DOHH2 (cell line): ENCODE measurements at regions not wholly inside any gene's neighbourhood (a gene's known extent, or its start where the extent isn't known, plus 50 kb on each side); places are given as distances from the start of the nearest gene placed in this dataset.

Experiments used
- H3F3A ChIP-seq: fragments of 200-600 bp; sonication (generic), shearing (Covaris generic); 2 replicates; pipeline ENCODE4 v1.6.0; 2016; ENCODE audit warnings: antibody characterized with exemption, mild to moderate bottlenecking; ENCODE audit not compliant: control insufficient read depth, insufficient read depth
- H3K27ac ChIP-seq: fragments of 200-600 bp; sonication (generic); 2 replicates; pipeline ENCODE4 v1.5.1; 2014; ENCODE audit warnings: low read depth, mild to moderate bottlenecking, low read length, moderate library complexity
- H3K27me3 ChIP-seq: fragments of 200-600 bp; sonication (generic); 2 replicates; pipeline ENCODE4 v1.6.1; 2014; ENCODE audit warnings: mild to moderate bottlenecking, low read length, mixed read lengths; ENCODE audit not compliant: control insufficient read depth
- H3K36me3 ChIP-seq: fragments of 200-600 bp; sonication (generic); 2 replicates; pipeline ENCODE4 v1.6.1; 2014; ENCODE audit warnings: mild to moderate bottlenecking, low read length, moderate library complexity, mixed read lengths; ENCODE audit not compliant: control insufficient read depth
- H3K4me1 ChIP-seq: fragments of 200-600 bp; sonication (generic); 2 replicates; pipeline ENCODE4 v1.6.1; 2014; ENCODE audit warnings: mild to moderate bottlenecking, low read length, mixed read lengths; ENCODE audit not compliant: control insufficient read depth
- H3K4me2 ChIP-seq: fragments of 200-600 bp; sonication (generic); 2 replicates; pipeline ENCODE4 v1.6.0; 2014; ENCODE audit warnings: mild to moderate bottlenecking, low read length, moderate library complexity
- H3K4me3 ChIP-seq: fragments of 200-600 bp; sonication (generic); 2 replicates; pipeline ENCODE4 v1.5.1; 2014; ENCODE audit warnings: mild to moderate bottlenecking, low read length, mixed read lengths
- H3K79me2 ChIP-seq: fragments of 200-600 bp; sonication (generic); 2 replicates; pipeline ENCODE4 v1.6.1; 2014; ENCODE audit warnings: mild to moderate bottlenecking, low read length, mixed read lengths; ENCODE audit not compliant: control insufficient read depth
- H3K9me2 ChIP-seq: fragments of 200-600 bp; sonication (generic); replicated peaks from 2 replicates; pipeline ENCODE4 v1.6.1; 2014; ENCODE audit warnings: mild to moderate bottlenecking, low read length, mixed read lengths; ENCODE audit not compliant: control insufficient read depth
- H3K9me3 ChIP-seq: fragments of 200-600 bp; sonication (generic); 2 replicates; pipeline ENCODE4 v1.6.1; 2014; ENCODE audit warnings: antibody characterized with exemption, low read length, mixed read lengths; ENCODE audit not compliant: control insufficient read depth, insufficient read depth
- H4K20me1 ChIP-seq: fragments of 200-600 bp; sonication (generic); 2 replicates; pipeline ENCODE4 v1.6.0; 2014; ENCODE audit warnings: low read depth, mild to moderate bottlenecking, antibody characterized with exemption, low read length, moderate library complexity; ENCODE audit not compliant: control insufficient read depth, insufficient read depth
- CTCF ChIP-seq: fragments of 200-600 bp; sonication (generic); IDR thresholded peaks from one replicate; pipeline ENCODE4 v1.5.1; 2014; ENCODE audit warnings: antibody characterized with exemption, mild to moderate bottlenecking, low read depth, low read length; ENCODE audit not compliant: poor library complexity, severe bottlenecking
- EZH2phosphoT487 ChIP-seq: fragments of 200-600 bp; sonication (generic); IDR thresholded peaks from 2 replicates; pipeline ENCODE4 v1.6.1; 2017; ENCODE audit warnings: borderline replicate concordance, mild to moderate bottlenecking, antibody characterized with exemption, low read length, moderate library complexity, mixed read lengths

- Histone ChIP-seq H3K4me2 (no peak overlapping the region), H3K4me1 (no peaks in the 10 kb centered on the region), H3K4me3 (no peak overlapping the region), H3K27me3 (no peaks in the 10 kb centered on the region), H4K20me1 (no peaks in the 10 kb centered on the region), H3K9me3 (no peaks in the 10 kb centered on the region), H3K36me3 (no peaks in the 10 kb centered on the region), H3K27ac (no peak overlapping the region), H3K9me2 (no peaks in the 10 kb centered on the region), H3F3A (no peaks in the 10 kb centered on the region), H3K79me2 (no peaks in the 10 kb centered on the region)
- TF ChIP-seq CTCF: no peak
These were observed 230.0 kb upstream of the HABP2 start for GRCh38 chr10:113322843-113323242.

GRCh38 chr10:113323985-113324384 is 228.9 kb upstream of the HABP2 start:
- no peaks in the 10 kb centered on the region for H3K36me3 ChIP-seq
- no peaks in the 10 kb centered on the region for H4K20me1 ChIP-seq
- TF ChIP-seq EZH2phosphoT487 (no peak), CTCF (no peak)
- H3K27me3 ChIP-seq: no peaks in the 10 kb centered on the region
- no peaks in the 10 kb centered on the region for H3K4me1 ChIP-seq
- H3K79me2 ChIP-seq: no peaks in the 10 kb centered on the region
- no peak overlapping the region for H3K27ac ChIP-seq
- no peaks in the 10 kb centered on the region for H3K9me2 ChIP-seq
- no peaks in the 10 kb centered on the region for H3K9me3 ChIP-seq
- no peak overlapping the region for H3K4me3 ChIP-seq
- H3K4me2 ChIP-seq: no peak overlapping the region
- H3F3A ChIP-seq: no peaks in the 10 kb centered on the region

GRCh38 chr10:113326160-113327111 is 226.4 kb upstream of the HABP2 start:
- H3K9me2 ChIP-seq: no peaks in the 10 kb centered on the region
- H3K36me3 ChIP-seq: no peaks in the 10 kb centered on the region
- no peak overlapping the region for H3K27ac ChIP-seq
- no peaks in the 10 kb centered on the region for H3F3A ChIP-seq
- no peaks in the 10 kb centered on the region for H4K20me1 ChIP-seq
- no peaks in the 10 kb centered on the region for H3K9me3 ChIP-seq
- TF ChIP-seq CTCF (no peak), EZH2phosphoT487 (no peak)
- H3K4me1 ChIP-seq: no peaks in the 10 kb centered on the region
- no peaks in the 10 kb centered on the region for H3K79me2 ChIP-seq
- H3K4me3 ChIP-seq: no peak overlapping the region
- no peak overlapping the region for H3K4me2 ChIP-seq
- no peaks in the 10 kb centered on the region for H3K27me3 ChIP-seq
